Activated naive CD4-positive, alpha-beta T cell treated with anti-CD3 and anti-CD28 coated beads, Interleukin-2, amount 50 U/mL, for 24 hours (primary cell): ENCODE measurements at regions not wholly inside any gene's neighbourhood (a gene's known extent, or its start where the extent isn't known, plus 50 kb on each side); places are given as distances from the start of the nearest gene placed in this dataset.
"Not testable (repeated sequence)": the region's sequence is repeated elsewhere in the genome, so short reads cannot be mapped to it uniquely, and the experiment has no call there.

Source experiments
- H3K27ac Mint-ChIP-seq: one replicate; pipeline ENCODE4 v1.8.0; 2021; ENCODE audit warnings: mild to moderate bottlenecking, mixed read lengths
- H3K27me3 Mint-ChIP-seq: one replicate; pipeline ENCODE4 v1.8.0; 2021; ENCODE audit warnings: mixed read lengths
- H3K36me3 Mint-ChIP-seq: one replicate; pipeline ENCODE4 v1.8.0; 2021; ENCODE audit warnings: mixed read lengths
- H3K4me1 Mint-ChIP-seq: one replicate; pipeline ENCODE4 v1.8.0; 2021; ENCODE audit warnings: mixed read lengths
- H3K4me3 Mint-ChIP-seq: one replicate; pipeline ENCODE4 v1.8.0; 2021; ENCODE audit warnings: mild to moderate bottlenecking, mixed read lengths
- H3K9me3 Mint-ChIP-seq: one replicate; pipeline ENCODE4 v1.8.0; 2021; ENCODE audit warnings: mixed read lengths

GRCh38 chr7:37570145-37570544 lies 113.4 kb upstream of the GPR141 start:
- Mint-ChIP-seq H3K4me3 (no peak overlapping the region), H3K4me1 (no peaks in the 10 kb centered on the region), H3K27me3 (peaks cover 30% of the 10 kb centered on the region), H3K9me3 (peaks cover 4% of the 10 kb centered on the region), H3K36me3 (no peaks in the 10 kb centered on the region), H3K27ac (no peak overlapping the region)

DNA sequence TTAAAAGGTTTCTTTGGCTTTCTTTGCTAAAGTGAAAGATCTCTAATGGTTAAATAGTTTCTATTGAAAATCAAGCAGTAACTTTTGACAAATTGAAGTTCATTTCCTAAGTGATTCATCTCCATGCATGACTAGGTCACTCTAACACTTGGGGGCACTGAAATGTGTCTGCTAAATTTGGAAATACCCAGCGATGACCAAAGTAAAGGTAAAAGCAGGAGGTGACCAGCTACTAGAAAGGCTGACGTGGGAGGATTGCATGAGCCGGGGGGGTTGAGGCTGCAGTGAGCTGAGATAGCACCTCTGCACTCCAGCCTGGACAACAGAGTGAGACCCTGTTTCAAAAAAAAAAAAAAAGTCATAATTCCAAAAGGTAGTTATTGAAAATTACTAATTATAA lies 111.8 kb upstream of the GPR141 start:
- Mint-ChIP-seq H3K27me3 (peaks cover 34% of the 10 kb centered on the region), H3K27ac (no peak overlapping the region), H3K4me1 (no peaks in the 10 kb centered on the region), H3K4me3 (no peak overlapping the region), H3K9me3 (peaks cover 3% of the 10 kb centered on the region), H3K36me3 (no peaks in the 10 kb centered on the region)

GRCh38 chr7:37577412-37577811 lies 106.2 kb upstream of the GPR141 start:
- Mint-ChIP-seq H3K27ac (no peak overlapping the region), H3K9me3 (no peaks in the 10 kb centered on the region), H3K4me1 (no peaks in the 10 kb centered on the region), H3K36me3 (no peaks in the 10 kb centered on the region), H3K4me3 (no peak overlapping the region), H3K27me3 (peaks cover 16% of the 10 kb centered on the region)

- no peak overlapping the region for H3K4me3 Mint-ChIP-seq
Measured at GRCh38 chr7:37577901-37578300, 105.7 kb upstream of the GPR141 start.

DNA sequence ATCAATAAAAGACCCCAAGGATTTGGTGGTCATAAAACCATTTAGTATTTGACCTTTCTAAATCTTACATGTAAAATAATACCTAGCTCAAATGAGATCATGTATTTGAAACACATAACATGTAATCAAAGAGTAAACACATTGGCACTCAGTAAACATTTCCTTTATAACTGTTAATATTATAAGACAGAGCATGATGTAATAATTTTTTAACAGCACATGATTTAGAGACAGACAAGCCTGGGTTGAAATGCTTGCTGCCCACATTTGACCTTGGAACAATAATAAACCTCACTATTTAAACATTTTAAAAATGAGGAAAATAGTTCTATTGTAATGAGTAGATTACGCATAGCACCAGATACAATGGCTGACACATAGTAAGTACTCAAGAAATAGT lies 105.2 kb upstream of the GPR141 start:
- Mint-ChIP-seq H3K27ac (no peak overlapping the region), H3K36me3 (no peaks in the 10 kb centered on the region), H3K4me1 (no peaks in the 10 kb centered on the region), H3K9me3 (no peaks in the 10 kb centered on the region), H3K4me3 (no peak overlapping the region), H3K27me3 (peaks cover 16% of the 10 kb centered on the region)

More at GRCh38 chr7:37577901-37578300, 105.7 kb upstream of the GPR141 start:
- Mint-ChIP-seq H3K27me3 (peaks cover 16% of the 10 kb centered on the region), H3K4me1 (no peaks in the 10 kb centered on the region), H3K27ac (no peak overlapping the region), H3K9me3 (no peaks in the 10 kb centered on the region), H3K36me3 (no peaks in the 10 kb centered on the region)

GRCh38 chr7:37580376-37580775 lies 103.2 kb upstream of the GPR141 start:
- Mint-ChIP-seq H3K27me3 (peaks cover 14% of the 10 kb centered on the region), H3K9me3 (no peaks in the 10 kb centered on the region), H3K4me3 (no peak overlapping the region), H3K36me3 (no peaks in the 10 kb centered on the region), H3K4me1 (no peaks in the 10 kb centered on the region), H3K27ac (no peak overlapping the region)

- H3K36me3 Mint-ChIP-seq, H3K4me3 Mint-ChIP-seq, H3K27ac Mint-ChIP-seq, H3K4me1 Mint-ChIP-seq, H3K9me3 Mint-ChIP-seq: not testable (repeated sequence)
- H3K27me3 Mint-ChIP-seq: peaks cover 28% of the 10 kb centered on the region
Measured at GRCh38 chr7:37584651-37585463, 98.7 kb upstream of the GPR141 start.

DNA sequence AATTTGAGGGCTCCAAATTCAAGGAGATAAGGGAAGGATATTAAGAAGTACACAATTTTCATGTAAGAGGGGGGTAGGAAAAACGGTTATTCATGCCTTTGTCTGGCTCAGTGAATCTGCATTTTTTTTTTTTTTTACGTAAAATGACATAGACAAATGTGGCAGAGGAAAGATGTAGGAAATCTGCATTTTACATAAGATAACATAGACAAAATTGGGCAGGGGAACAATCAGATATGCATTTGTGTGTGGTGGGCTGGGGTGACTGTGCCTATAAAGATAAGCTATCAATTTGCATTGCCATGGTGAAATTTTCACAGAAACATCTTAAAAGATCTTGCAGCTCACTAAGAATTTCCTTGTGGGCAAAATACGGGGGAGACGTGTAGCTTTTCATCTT lies 92.7 kb upstream of the GPR141 start:
- Mint-ChIP-seq H3K4me3 (no peak overlapping the region), H3K27ac (no peak overlapping the region), H3K27me3 (peaks cover 27% of the 10 kb centered on the region), H3K4me1 (no peaks in the 10 kb centered on the region), H3K9me3 (peaks cover 9% of the 10 kb centered on the region), H3K36me3 (no peaks in the 10 kb centered on the region)

GRCh38 chr7:37592366-37592765 lies 91.2 kb upstream of the GPR141 start:
- peaks cover 8% of the 10 kb centered on the region for H3K9me3 Mint-ChIP-seq
- peaks cover 26% of the 10 kb centered on the region for H3K27me3 Mint-ChIP-seq
- no peak overlapping the region for H3K4me3 Mint-ChIP-seq
- H3K4me1 Mint-ChIP-seq: no peaks in the 10 kb centered on the region
- H3K36me3 Mint-ChIP-seq: no peaks in the 10 kb centered on the region
- no peak overlapping the region for H3K27ac Mint-ChIP-seq

DNA sequence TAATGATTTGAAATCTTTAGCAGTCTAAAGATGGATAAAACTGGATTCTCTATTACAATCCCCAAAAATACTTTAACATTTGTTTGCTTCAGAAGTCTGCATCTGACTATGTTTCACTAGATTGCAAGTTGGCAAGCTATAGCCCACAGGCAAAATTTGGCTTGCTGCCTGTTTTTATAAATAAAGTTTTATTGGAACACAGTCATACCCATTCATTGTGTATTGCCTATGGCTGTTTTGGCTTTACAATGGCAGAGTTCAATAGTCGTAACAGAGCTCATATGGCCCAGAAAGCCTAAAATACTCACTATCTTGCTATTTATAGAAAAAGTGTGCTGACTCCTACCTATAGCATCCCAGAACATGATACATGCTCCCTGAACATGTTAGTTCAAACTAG lies 89.0 kb upstream of the GPR141 start:
- Mint-ChIP-seq H3K9me3 (peaks cover 8% of the 10 kb centered on the region), H3K27me3 (peaks cover 15% of the 10 kb centered on the region), H3K4me1 (no peaks in the 10 kb centered on the region), H3K4me3 (no peak overlapping the region), H3K27ac (no peak overlapping the region), H3K36me3 (no peaks in the 10 kb centered on the region)

DNA sequence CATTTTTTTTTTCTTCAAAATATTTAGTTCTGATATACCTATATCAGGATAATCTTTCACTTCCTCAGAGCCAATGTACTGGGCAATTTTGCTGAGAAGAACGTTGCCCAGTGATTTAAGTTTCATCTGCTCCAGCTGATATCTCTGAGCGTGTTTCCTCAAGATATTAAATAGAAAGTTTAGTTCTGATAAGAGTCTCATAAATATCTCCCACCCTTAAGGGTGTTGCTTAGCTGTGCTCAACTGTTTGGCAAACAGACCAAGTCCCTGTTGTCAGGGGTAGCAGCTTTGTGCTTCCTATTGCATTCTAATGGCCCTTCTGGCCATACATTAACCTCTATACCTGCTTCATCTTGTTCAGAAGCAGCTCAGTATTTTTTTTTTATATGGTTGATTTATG lies 84.7 kb upstream of the GPR141 start:
- H3K4me3 Mint-ChIP-seq: no peak overlapping the region
- H3K4me1 Mint-ChIP-seq: no peaks in the 10 kb centered on the region
- H3K9me3 Mint-ChIP-seq: peaks cover 3% of the 10 kb centered on the region
- peaks cover 5% of the 10 kb centered on the region for H3K27me3 Mint-ChIP-seq
- no peaks in the 10 kb centered on the region for H3K36me3 Mint-ChIP-seq
- no peak overlapping the region for H3K27ac Mint-ChIP-seq

DNA sequence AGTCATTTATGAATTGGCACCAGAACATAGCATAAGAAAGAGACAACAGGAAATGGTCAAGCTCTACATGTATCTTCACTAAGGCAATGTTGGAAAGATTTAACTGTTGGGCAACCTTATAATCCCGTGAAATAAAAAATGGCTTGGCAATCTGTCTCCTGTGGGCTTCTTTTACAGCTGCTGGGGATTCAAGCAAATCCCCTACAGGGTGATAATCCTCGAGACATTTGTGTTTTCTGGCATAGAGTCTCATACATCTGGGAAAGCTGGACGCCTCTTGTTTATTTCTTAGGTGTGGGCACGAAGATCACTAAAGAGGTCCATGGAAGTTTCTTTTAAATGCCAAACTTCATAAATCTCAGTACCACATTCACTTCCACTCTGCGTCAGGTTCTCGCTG lies 82.2 kb upstream of the GPR141 start:
- Mint-ChIP-seq H3K9me3 (peaks cover 3% of the 10 kb centered on the region), H3K36me3 (no peaks in the 10 kb centered on the region), H3K27me3 (peaks cover 5% of the 10 kb centered on the region), H3K4me1 (no peaks in the 10 kb centered on the region), H3K27ac (no peak overlapping the region), H3K4me3 (no peak overlapping the region)

GRCh38 chr7:37604078-37604477 lies 79.5 kb upstream of the GPR141 start:
- Mint-ChIP-seq H3K9me3 (peaks cover under 1% of the 10 kb centered on the region), H3K4me3 (no peak overlapping the region), H3K27me3 (peaks cover 7% of the 10 kb centered on the region), H3K27ac (no peak overlapping the region), H3K4me1 (no peaks in the 10 kb centered on the region), H3K36me3 (no peaks in the 10 kb centered on the region)

DNA sequence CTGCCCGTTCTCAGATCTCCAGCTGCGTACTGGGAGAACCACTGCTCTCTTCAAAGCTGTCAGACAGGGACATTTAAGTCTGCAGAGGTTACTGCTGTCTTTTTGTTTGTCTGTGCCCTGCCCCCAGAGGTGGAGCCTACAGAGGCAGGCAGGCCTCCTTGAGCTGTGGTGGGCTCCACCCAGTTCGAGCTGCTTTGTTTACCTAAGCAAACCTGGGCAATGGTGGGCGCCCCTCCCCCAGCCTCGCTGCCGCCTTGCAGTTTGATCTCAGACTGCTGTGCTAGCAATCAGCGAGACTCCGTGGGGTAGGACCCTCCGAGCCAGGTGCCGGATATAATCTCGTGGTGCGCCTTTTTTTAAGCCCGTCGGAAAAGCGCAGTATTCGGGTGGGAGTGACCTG lies 66.2 kb upstream of the GPR141 start:
- H3K9me3 Mint-ChIP-seq, H3K36me3 Mint-ChIP-seq, H3K27ac Mint-ChIP-seq, H3K27me3 Mint-ChIP-seq, H3K4me1 Mint-ChIP-seq, H3K4me3 Mint-ChIP-seq: not testable (repeated sequence)

DNA sequence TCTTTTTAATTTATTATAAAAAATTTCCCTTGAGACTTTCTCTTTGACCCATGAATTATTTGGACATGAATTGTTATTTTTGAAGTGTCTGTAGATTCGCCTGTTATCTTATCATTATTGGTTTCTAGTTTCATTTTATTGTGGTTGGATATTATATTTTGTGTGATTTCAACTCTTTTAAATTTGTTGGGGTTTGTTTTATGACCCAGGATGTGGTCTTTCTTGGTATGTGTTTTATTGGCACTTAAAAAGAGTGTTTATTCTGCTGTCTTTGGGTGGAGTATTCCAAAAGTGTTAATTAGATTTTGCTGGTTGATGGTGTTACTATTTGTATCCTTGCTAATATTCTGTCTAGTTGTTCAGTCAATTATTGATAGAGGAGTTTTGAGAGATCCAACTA lies 50.5 kb upstream of the GPR141 start:
- Mint-ChIP-seq H3K27me3 (peaks cover 10% of the 10 kb centered on the region), H3K9me3 (peaks cover 24% of the 10 kb centered on the region), H3K4me1 (peaks cover 4% of the 10 kb centered on the region), H3K27ac (no peak overlapping the region), H3K4me3 (no peak overlapping the region), H3K36me3 (peaks cover 3% of the 10 kb centered on the region)
